GM12873 (cell line): ENCODE measurements at regions not wholly inside any gene's neighbourhood (a gene's known extent, or its start where the extent isn't known, plus 50 kb on each side); places are given as distances from the start of the nearest gene placed in this dataset.

Source experiments
- CTCF ChIP-seq: IDR thresholded peaks from 2 replicates; pipeline ENCODE4 v1.5.1; 2012; ENCODE audit warnings: low read depth, mild to moderate bottlenecking, moderate library complexity, low read length, control low read depth; ENCODE audit not compliant: insufficient read depth; ENCODE audit errors: missing control alignments

- no peak for TF ChIP-seq CTCF
Measured at GRCh38 chr9:106339882-106340281, 523.1 kb upstream of the ZNF462 start.

GRCh38 chr9:106350777-106351176 is 512.2 kb upstream of the ZNF462 start:
- no peak for TF ChIP-seq CTCF

- TF ChIP-seq CTCF: no peak
Measured at GRCh38 chr9:106356924-106357323, 506.0 kb upstream of the ZNF462 start.

- TF ChIP-seq CTCF: no peak
Measured at GRCh38 chr9:106358331-106358730, 504.6 kb upstream of the ZNF462 start.

GRCh38 chr9:106376689-106377088 is 486.3 kb upstream of the ZNF462 start:
- no peak for TF ChIP-seq CTCF

GRCh38 chr9:106383072-106383471 is 479.9 kb upstream of the ZNF462 start:
- TF ChIP-seq CTCF: no peak

- TF ChIP-seq CTCF: no peak
Measured at GRCh38 chr9:106387965-106388364, 475.0 kb upstream of the ZNF462 start.
